MM.1S (cell line): ENCODE measurements at regions not wholly inside any gene's neighbourhood (a gene's known extent, or its start where the extent isn't known, plus 50 kb on each side); places are given as distances from the start of the nearest gene placed in this dataset.

ENCODE experiments used
- DNase-seq: peaks from one replicate; pipeline ENCODE4 v3.0.0-alpha.2; 2015
- H2AFZ ChIP-seq: fragments of 300-600 bp; sonication (generic); 2 replicates; pipeline ENCODE4 v1.6.0; 2016; ENCODE audit warnings: antibody characterized with exemption, low read length
- H3F3A ChIP-seq: fragments of 300-600 bp; sonication (generic); 2 replicates; pipeline ENCODE4 v1.6.1; 2016; ENCODE audit warnings: mild to moderate bottlenecking, antibody characterized with exemption, low read length, moderate library complexity, mixed read lengths; ENCODE audit not compliant: insufficient read depth
- H3K27ac ChIP-seq: fragments of 300-600 bp; sonication (generic); 2 replicates; pipeline ENCODE4 v1.5.1; 2016; ENCODE audit warnings: mild to moderate bottlenecking, low read length
- H3K27me3 ChIP-seq: fragments of 300-600 bp; sonication (generic); replicated peaks from 2 replicates; pipeline ENCODE4 v1.6.0; 2016; ENCODE audit warnings: low read length; ENCODE audit not compliant: insufficient read depth
- H3K36me3 ChIP-seq: fragments of 300-600 bp; sonication (generic); replicated peaks from 2 replicates; pipeline ENCODE4 v1.6.1; 2016; ENCODE audit warnings: mild to moderate bottlenecking, low read length, mixed read lengths; ENCODE audit not compliant: insufficient read depth
- H3K4me1 ChIP-seq: fragments of 300-600 bp; sonication (generic); 2 replicates; pipeline ENCODE4 v1.6.1; 2016; ENCODE audit warnings: low read length, mixed read lengths
- H3K4me2 ChIP-seq: fragments of 300-600 bp; sonication (generic); 2 replicates; pipeline ENCODE4 v1.6.0; 2016; ENCODE audit warnings: low read depth, low read length
- H3K4me3 ChIP-seq: fragments of 300-600 bp; sonication (generic); 2 replicates; pipeline ENCODE4 v1.5.1; 2016; ENCODE audit warnings: low read length, mixed read lengths
- H3K79me2 ChIP-seq: fragments of 300-600 bp; sonication (generic); 2 replicates; pipeline ENCODE4 v1.6.1; 2016; ENCODE audit warnings: mixed run types, low read length, mixed read lengths
- H3K9ac ChIP-seq: fragments of 300-600 bp; sonication (generic); 2 replicates; pipeline ENCODE4 v1.6.1; 2016; ENCODE audit warnings: low read length, mixed read lengths
- H3K9me2 ChIP-seq: fragments of 300-600 bp; sonication (generic); replicated peaks from 2 replicates; pipeline ENCODE4 v1.6.1; 2016; ENCODE audit warnings: mild to moderate bottlenecking, low read length, mixed read lengths; ENCODE audit not compliant: insufficient read depth
- H3K9me3 ChIP-seq: fragments of 300-600 bp; sonication (generic); replicated peaks from 2 replicates; pipeline ENCODE4 v1.6.1; 2016; ENCODE audit warnings: mild to moderate bottlenecking, low read length, mixed read lengths; ENCODE audit not compliant: insufficient read depth
- H4K20me1 ChIP-seq: fragments of 300-600 bp; sonication (generic); 2 replicates; pipeline ENCODE4 v1.6.1; 2016; ENCODE audit warnings: mild to moderate bottlenecking, low read length, moderate library complexity, mixed read lengths; ENCODE audit not compliant: insufficient read depth
- EZH2 ChIP-seq: fragments of 300-600 bp; sonication (generic); optimal IDR thresholded peaks from 2 replicates; pipeline ENCODE3; 2017; ENCODE audit warnings: low read depth, mild to moderate bottlenecking, antibody characterized with exemption, low read length, mixed read lengths
- EZH2phosphoT487 ChIP-seq: fragments of 300-600 bp; sonication (generic); IDR thresholded peaks from 2 replicates; pipeline ENCODE4 v1.6.1; 2018; ENCODE audit warnings: antibody characterized with exemption, low read length
- TF ChIP-seq, protein P1 (sequence below): fragments of 300-600 bp; sonication (generic); IDR thresholded peaks from 2 replicates; pipeline ENCODE4 v1.5.1; 2016; ENCODE audit warnings: antibody characterized with exemption, low read length, mixed read lengths

DNA sequence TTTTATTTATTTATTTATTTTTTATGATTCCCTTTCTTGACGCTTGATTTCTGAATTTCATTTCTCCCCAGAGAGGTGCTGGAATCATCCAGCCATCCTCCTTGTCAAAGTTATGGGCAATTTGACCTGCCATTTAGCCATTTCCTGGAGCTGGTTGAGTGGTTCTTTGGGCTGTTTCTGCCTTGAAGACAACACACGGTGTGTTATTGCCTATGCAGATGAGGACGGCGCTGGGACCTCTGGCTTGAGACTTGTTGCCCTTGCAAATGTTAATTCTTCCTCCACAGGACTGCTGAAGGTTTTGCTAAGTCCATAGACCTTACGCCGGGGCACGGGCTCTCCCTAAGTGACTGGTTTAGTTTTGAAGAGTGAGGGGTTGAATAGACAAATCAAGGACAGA lies 147.9 kb upstream of the PLET1 start:
- no peaks in the 10 kb centered on the region for H3K9me2 ChIP-seq
- H3K9ac ChIP-seq, result no peak overlapping the region
- H3K27ac ChIP-seq, result no peak overlapping the region
- H3K4me3 ChIP-seq, result no peak overlapping the region
- TF ChIP-seq, protein P1, sequence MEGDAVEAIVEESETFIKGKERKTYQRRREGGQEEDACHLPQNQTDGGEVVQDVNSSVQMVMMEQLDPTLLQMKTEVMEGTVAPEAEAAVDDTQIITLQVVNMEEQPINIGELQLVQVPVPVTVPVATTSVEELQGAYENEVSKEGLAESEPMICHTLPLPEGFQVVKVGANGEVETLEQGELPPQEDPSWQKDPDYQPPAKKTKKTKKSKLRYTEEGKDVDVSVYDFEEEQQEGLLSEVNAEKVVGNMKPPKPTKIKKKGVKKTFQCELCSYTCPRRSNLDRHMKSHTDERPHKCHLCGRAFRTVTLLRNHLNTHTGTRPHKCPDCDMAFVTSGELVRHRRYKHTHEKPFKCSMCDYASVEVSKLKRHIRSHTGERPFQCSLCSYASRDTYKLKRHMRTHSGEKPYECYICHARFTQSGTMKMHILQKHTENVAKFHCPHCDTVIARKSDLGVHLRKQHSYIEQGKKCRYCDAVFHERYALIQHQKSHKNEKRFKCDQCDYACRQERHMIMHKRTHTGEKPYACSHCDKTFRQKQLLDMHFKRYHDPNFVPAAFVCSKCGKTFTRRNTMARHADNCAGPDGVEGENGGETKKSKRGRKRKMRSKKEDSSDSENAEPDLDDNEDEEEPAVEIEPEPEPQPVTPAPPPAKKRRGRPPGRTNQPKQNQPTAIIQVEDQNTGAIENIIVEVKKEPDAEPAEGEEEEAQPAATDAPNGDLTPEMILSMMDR, result no peak
- TF ChIP-seq EZH2phosphoT487, result no peak
- TF ChIP-seq EZH2, result no peak
- H3F3A ChIP-seq, result no peaks in the 10 kb centered on the region
- H3K36me3 ChIP-seq, result no peaks in the 10 kb centered on the region
- H3K79me2 ChIP-seq, result no peaks in the 10 kb centered on the region
- DNase-seq, result no peak
- no peaks in the 10 kb centered on the region for H3K4me1 ChIP-seq
- no peak overlapping the region for H3K4me2 ChIP-seq
- no peaks in the 10 kb centered on the region for H3K9me3 ChIP-seq
- H4K20me1 ChIP-seq, result no peaks in the 10 kb centered on the region
- H3K27me3 ChIP-seq, result no peaks in the 10 kb centered on the region
- no peak overlapping the region for H2AFZ ChIP-seq

DNA sequence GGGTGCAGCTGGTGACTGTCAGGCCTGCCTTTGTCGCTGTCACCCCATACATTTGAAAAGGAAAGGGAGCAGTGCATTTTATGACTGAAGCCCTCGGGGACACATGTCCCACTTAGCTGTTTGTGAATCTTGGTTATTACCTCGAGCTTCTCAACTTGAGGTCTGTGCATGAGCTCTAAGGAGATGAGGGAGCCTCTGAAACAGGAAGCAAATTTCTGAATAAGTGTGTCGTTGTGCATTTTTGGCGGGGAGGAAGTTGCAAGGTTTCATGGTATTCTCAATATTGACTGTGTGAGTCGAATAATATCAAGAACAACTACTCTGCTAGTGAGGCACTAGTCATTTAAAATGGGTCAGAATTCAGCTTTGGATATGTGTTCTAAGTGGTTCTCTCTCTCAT lies 149.7 kb upstream of the PLET1 start:
- no peak overlapping the region for H3K4me3 ChIP-seq
- DNase-seq, result no peak
- no peaks in the 10 kb centered on the region for H3F3A ChIP-seq

DNA sequence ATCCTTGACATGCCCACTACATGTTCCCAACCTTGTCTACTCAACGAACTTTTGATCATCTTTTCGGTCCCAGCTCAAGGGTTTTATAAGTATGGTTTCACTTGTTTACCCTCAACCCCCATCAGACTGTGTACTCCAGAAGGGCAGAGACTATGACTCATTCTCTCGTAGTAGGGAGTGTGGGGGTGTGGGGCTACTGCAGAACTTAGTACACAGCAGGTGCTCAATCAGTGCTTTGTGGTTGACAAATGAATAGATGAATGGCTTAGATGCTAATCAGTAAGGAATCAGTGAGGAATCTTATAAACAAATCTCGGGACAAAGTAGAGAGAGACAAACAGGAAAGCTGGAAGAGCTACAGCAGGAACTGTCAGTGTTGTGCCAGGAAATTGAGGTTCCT lies 151.7 kb upstream of the PLET1 start:
- Histone ChIP-seq H3K36me3 (no peaks in the 10 kb centered on the region), H3K9ac (no peak overlapping the region), H3K4me2 (no peak overlapping the region), H3K27me3 (no peaks in the 10 kb centered on the region), H4K20me1 (no peaks in the 10 kb centered on the region), H2AFZ (no peak overlapping the region), H3K27ac (no peak overlapping the region), H3K4me1 (no peaks in the 10 kb centered on the region), H3K9me2 (no peaks in the 10 kb centered on the region), H3K79me2 (no peaks in the 10 kb centered on the region), H3K9me3 (no peaks in the 10 kb centered on the region), H3F3A (no peaks in the 10 kb centered on the region), H3K4me3 (no peak overlapping the region)
- no peak for DNase-seq
- TF ChIP-seq EZH2 (no peak), EZH2phosphoT487 (no peak)
- TF ChIP-seq, protein P1, result no peak

More for the DNA sequence above, 149.7 kb upstream of the PLET1 start:
- Histone ChIP-seq H3K9me2 (no peaks in the 10 kb centered on the region), H3K9ac (no peak overlapping the region), H3K79me2 (no peaks in the 10 kb centered on the region), H3K4me2 (no peak overlapping the region), H2AFZ (no peak overlapping the region), H3K4me1 (no peaks in the 10 kb centered on the region), H3K27me3 (no peaks in the 10 kb centered on the region), H3K27ac (no peak overlapping the region), H3K36me3 (no peaks in the 10 kb centered on the region), H4K20me1 (no peaks in the 10 kb centered on the region), H3K9me3 (no peaks in the 10 kb centered on the region)
- TF ChIP-seq EZH2phosphoT487, result no peak
- TF ChIP-seq EZH2, result no peak
- TF ChIP-seq, protein P1, result no peak
